NT2/D1 (cell line): ENCODE measurements at regions not wholly inside any gene's neighbourhood (a gene's known extent, or its start where the extent isn't known, plus 50 kb on each side); places are given as distances from the start of the nearest gene placed in this dataset.

ENCODE experiments used
- SUZ12 ChIP-seq: IDR thresholded peaks from 2 replicates; pipeline ENCODE4 v1.6.1; 2011; ENCODE audit not compliant: insufficient read length, insufficient read depth; ENCODE audit errors: extremely low read depth
- YY1 ChIP-seq: IDR thresholded peaks from 2 replicates; pipeline ENCODE4 v1.6.1; 2011; ENCODE audit not compliant: insufficient read length, insufficient read depth
- ZNF274 ChIP-seq: IDR thresholded peaks from 2 replicates; pipeline ENCODE4 v1.6.1; 2011; ENCODE audit warnings: mild to moderate bottlenecking, low read depth, low read length

- no peak for TF ChIP-seq YY1
- TF ChIP-seq ZNF274, result no peak
- TF ChIP-seq SUZ12, result no peak
Observed at GRCh38 chr14:103205541-103205906, 82.3 kb downstream of the TNFAIP2 start.
